ENCODE measurements at regions not wholly inside any gene's neighbourhood (a gene's known extent, or its start where the extent isn't known, plus 50 kb on each side); places are given as distances from the start of the nearest gene placed in this dataset.
"Not testable (repeated sequence)": the region's sequence is repeated elsewhere in the genome, so short reads cannot be mapped to it uniquely, and the experiment has no call there.

DNA sequence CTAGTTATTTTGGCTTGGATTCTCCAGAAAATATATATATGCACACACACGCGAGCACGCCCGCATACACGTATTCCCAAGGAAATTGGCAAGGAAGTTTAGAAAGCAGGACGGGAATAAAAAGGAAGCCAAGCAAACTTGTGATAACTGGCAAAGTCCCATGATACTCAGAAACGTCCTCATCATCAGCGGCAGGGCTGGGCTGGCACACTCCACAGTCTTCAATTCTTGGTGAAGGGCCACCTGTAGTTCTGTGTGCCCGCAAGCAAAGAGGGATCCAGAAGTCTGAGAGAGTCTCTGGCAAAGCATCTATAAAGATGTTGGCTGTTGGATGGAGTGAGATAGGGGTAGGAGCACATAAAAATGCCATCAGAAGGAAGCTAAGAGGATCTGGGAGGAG lies 289.3 kb upstream of the CTNND2 start:
- no peak for DNase-seq

DNA sequence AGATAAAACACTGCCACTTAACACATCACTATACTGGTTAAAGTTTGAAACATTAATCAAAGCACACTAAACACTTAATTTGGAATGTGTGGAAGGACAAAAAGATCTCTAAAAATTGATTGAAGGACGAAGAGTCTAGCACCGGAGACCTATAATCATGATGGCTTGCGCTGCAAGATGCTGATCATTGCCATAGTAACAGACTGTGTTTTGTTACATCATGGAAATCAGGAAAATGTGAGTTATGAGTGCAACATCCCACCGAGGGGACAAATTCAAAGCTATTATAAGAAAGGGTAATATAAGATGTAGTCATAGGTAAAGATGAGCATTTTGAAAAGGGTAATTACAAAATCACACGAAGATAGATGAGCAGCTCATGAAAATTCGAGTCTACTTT lies 278.8 kb upstream of the CTNND2 start:
- no peak for DNase-seq

DNA sequence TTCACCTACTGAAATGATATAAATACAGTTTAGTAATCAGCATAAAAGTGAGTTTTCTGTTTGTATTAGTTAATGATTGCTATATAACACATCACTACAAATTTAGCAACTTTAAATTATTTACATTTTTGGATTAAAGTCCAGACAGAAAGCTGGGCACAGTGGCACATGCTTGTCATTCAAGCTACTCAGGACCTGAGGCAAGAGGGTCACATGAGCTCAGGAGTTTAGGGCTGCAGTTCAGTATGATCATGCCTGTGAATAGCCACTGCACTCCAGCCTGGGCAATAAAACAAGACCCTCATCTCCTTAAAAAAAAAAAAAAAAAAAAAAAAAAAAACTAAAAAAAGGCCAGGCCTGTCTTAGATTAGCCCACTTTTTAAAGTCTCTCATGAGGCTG lies 273.6 kb upstream of the CTNND2 start:
- DNase-seq = no peak

DNA sequence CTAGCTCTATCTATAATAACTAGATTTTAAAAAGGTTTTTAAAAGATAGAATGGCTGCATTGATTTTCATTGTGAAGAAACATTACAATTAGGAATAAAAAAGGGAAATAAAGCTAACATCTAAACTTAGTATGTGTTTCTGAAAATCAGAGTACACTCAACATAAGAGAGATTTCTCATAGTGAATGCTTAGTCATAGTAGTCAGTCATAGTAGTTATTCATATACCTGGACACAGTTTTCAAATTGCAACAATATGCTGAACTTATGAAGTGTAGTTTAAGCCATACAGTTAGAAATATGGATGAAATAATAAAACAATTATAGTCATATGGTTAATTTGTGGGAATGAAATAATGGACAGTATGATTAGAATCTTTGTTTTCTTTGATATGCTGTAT lies 273.0 kb upstream of the CTNND2 start:
- DNase-seq = no peak

DNA sequence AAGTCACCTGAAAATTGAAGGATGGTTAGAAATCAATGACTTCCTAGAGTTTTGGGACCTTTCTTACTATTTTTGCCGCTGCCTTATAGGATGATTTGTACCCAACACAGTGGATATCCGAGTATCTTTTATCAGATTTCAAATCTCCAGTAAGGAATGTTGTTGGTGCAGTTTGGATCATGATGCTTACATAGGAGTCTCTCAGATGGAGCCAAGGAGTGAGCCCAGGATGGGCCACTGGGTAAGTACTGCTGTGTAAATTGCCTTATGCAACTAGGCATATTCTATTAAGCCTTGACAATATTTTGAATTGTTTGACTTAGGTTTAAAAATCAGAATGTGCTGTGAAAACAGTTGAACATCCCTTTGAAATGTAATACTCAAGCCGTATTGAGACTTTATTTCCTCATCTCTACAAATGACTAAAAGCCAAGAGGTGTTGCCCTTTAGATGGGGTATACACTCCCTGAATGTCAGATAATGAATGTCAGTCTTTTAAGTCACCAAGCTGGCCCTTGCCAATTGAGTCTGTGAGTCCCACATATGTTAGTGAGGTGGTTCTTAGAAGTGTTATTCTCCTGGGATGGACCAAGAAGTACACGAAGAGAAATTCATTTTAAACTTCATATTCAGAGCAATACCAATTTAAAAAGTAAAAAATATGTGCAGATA lies 271.8 kb upstream of the CTNND2 start:
- DNase-seq = no peak

DNA sequence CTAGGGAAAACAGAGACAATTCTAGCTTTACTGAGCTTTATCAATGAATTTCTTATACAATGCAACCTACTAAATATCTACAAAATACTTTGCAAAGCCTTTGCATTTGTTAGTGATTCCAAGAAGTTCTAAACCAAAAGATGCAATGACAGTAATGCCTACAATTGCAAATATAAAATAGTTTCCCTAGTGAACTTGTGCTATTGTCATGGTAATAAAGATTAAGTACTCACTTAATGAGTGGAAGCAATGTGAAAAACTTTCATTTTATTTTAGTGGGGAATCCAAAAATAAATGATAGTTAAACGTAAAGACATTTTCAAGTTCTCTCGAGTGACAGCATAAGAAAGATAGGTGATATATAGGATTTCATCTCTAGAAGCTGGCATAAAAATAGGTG lies 270.5 kb upstream of the CTNND2 start:
- no peak for DNase-seq

DNA sequence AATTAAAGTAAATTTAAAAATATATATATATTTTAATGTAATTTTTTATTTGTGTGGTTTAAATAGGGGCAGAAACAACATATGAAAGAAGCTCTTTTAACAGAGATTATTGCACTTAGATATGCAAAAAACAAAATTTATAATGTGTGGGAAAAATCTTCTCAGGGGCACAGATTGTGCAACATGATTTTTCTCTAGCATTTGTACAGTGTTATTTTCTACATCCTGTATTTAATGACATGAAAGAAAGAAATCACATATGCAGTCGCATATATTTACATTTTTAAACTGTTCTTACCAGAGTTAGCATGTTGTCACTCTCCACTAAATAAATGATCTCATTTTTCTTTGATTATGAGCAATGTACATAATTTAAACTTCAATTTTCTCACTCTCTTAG lies 265.3 kb upstream of the CTNND2 start:
- no peak for DNase-seq

DNA sequence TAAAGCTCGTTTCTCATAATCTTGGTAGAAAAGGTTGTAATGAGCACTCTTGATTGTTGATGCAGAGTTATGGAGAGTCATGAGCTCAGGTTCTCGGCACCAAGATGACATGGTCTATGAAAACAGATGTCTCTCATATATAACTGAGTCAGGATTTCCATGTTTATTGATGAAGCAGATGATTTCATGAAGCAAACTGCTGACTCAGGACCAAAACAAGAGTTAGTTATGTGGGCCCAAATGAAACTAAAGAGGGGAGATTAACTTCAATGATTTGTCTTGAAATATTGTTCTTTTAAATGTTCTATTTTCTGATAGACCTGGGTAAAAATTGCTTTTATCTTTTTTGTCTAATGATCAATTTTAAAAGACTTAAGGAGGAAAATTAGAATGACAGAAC lies 258.6 kb upstream of the CTNND2 start:
- no peak for DNase-seq

DNA sequence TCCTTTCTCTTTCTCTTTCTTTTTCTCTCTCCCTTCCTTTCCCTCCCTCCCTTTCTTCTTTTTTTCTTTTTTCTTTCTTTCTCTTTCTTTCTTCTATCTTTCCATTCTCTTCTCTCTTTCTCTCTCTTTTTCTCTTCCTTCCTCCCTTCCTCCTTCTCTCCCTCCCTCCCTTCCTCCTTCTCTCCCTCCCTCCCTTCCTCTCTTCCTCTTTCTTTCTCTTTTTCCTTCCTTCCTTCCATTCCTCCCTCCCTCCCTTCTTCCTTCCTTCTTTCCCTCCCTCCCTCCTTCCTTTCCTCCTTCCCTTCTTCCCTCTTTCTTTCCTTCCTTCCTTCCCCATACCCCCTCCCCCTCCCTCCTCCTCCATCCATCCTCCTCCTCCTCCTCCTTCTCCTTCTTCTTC lies 243.3 kb upstream of the CTNND2 start:
- no peak for DNase-seq

DNA sequence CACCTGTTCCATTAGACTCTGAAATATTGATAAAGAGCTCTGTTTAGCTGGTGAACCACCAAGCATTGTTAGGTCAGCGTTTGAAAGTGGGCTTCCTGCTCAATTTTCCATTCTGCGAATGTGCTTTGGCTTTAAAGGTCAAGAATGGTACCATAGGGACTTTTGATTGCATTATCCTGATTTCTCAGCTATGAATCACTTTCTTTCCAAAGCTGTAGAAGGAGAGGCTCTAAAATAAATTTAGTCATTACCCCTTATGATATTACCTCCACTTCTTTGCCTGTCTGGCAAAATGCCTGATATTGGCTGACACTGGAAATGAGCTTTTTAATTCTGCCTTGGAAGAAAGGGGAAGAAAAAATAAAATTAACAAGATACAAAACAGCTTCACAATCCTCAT lies 237.2 kb upstream of the CTNND2 start:
- no peak for DNase-seq

DNA sequence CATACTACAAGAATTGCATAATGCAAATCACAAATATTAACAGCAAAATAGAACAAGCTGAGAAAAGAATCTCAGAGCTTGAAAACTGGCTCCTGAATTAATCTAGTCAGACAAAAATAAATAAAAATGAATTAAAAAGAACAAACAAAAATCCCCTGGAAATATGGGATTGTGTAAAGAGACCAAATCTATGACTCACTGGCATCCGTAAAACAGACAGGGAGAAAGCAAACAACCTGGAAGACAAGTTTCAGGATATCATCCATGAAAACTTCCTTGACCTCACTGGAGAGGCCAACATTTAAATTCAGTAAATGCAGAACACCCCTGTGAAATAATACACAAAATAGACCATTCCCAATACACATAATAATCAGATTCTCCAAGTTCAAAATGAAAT lies 229.3 kb upstream of the CTNND2 start:
- no peak for DNase-seq

DNA sequence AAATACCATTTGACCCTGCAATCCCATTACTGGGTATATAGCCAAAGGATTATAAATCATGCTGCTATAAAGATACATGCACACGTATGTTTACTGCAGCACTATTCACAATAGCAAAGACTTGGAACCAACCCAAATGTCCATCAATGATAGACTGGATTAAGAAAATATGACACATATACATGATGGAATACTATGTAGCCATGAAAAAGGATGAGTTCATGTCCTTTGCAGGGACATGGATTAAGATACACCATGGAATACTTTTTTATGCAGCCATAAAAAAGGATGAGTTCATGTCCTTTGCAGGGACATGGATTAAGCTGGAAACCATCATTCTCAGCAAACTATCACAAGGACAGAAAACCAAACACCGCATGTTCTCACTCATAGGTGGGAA lies 226.8 kb upstream of the CTNND2 start:
- DNase-seq = not testable (repeated sequence)

DNA sequence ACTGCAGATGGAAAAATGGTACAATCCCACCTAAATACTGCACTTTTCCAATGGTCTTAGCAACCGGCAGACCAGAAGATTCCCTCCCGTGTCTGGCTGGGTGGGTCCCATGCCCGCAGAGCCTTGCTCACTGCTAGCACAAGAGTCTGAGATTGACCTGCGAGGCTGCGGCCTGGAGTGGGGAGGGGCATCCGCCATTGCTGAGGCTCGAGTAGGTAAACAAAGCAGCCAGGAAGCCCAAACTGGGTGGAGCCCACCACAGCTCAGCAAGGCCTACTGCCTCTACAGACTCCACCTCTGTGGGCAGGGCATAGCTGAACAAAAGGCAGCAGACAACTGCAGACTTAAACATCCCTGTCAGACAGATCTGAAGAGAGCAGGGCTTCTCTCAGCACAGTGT lies 221.6 kb upstream of the CTNND2 start:
- no peak for DNase-seq

DNA sequence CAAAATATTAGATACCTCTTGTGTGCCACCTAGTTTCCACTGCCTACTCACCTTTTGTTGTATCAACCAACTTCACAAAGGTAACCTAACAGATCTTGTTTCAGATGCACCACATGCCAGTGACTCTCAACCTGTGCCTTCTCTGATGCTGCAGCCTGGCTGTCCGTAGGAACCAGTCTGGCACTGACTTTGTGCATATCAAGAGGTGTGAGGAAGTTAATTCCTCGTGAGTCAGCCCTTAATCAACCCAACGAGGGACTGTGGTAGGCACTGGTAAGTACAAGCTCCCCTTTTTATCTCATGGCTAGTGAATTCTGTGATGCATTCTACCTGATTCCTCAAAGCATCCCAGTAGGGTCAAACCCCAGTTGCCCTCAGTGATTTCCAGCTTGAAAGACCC lies 215.4 kb upstream of the CTNND2 start:
- no peak for DNase-seq

DNA sequence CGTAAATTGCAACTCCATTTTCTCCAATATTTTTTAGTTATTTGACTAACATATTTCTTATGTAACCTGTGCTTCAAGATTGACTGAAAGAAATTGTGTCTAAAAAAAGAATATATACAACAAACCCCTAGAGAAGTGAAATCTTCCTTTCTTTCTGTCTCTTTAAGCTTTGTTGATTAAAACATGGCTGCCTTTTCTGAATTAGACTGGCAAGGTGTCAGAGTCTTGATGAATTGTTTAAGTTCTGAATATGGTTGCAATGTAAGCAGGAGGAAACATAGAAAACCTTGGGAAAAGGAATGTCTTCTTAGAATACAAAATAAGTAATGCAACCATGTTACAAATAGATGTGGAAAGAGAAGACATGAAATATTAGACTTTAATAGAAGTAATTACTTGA lies 209.8 kb upstream of the CTNND2 start:
- DNase-seq = no peak

DNA sequence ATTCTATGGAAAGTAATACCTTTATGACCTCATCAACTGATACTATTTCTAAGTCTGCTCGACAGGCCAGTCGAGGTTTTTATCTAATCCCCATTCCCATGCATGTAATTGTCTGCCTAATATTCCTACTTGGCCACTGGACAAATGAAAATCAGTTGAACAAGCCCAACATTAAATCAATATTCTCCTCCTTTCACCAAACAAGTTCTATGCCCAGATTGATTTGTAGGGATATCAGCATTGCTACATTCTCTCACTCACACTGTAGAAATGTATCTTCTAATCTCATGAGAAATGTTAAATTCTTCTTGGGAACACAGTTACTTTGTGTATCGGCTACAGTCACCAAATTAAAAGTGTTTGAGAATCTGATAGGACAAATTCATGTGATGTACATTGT lies 208.8 kb upstream of the CTNND2 start:
- no peak for DNase-seq

DNA sequence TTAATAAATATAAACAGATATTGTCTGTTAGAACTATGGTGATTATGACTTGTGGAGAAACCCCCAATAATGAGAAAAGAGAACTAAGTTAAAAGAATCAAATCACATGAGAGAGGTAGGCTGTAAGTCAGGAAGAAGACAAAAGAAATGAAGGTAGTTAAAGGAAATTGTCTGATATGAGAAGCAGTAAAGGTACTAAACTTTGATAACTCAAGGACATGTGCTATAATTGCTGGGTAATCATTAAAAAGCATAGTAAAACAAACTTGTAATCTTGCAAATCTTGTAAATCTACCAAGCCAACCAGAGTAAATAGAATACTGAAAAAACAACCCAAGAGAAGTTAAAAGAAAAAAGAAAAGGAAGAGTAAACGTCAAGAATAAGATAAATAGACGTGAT lies 207.0 kb upstream of the CTNND2 start:
- no peak for DNase-seq

DNA sequence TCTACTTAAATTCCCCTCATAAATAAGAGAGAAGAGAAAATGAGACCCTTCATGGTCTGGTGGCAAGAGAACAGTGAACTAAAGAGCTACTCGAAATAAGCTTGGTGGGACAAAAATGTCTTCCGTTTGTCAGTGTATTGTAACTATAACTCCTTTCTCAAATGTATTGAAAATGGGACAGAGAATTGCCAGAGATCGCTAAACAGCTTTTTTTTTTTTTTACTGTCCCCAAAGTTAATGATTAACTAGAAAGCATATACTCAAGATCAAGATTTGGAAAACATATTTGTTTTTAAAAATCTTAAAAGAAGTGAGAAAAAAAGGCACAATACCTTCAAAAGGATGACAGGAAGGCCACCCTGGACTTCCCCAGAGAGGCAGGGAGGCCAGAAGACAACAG lies 206.4 kb upstream of the CTNND2 start:
- DNase-seq = no peak

DNA sequence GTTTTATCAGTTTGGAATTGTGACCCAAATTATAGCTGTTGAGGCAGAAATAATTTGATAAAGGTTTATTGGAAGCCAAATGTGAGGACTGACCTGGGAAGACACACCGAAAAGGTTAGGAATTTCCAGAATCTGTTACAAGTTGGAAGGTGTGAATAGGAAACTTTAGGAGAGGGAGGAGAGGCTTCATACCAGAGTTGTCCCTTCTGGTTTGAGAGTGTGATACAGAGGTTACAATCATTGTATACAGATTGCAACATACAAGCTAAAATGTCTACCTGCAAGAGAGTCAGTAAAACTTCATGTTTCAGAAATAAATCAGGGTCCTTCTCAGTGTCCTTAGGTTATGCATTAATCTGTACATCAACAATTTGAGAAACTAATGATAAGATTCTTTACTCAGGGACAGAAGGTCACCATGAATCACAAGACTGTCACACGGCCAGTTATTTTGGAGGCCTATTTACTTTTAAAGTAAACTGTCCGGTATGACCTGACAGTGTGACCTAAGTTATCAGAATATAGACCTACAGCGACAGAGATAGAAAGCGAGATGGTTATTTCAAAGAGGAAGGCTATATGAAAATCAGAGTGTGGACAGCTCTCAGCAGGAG lies 204.9 kb upstream of the CTNND2 start:
- no peak for DNase-seq

DNA sequence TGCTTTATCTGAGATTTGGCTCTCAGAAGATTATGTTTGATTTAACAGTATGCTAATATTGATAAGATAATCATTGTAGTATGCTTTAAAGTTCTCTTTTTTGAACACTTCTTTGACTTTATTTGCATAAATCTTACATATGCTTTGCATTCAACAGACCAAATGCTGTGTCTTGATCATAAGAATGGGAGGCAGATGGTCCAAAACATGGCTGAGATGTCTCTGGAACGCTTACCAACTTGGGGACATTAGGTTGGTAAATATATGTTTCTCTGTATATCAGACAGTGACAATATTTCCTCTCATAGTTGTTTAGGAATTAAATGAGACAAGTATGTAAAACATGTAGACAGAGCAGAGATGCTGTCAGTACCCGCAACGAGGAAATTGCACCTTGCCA lies 197.9 kb upstream of the CTNND2 start:
- DNase-seq = no peak

DNA sequence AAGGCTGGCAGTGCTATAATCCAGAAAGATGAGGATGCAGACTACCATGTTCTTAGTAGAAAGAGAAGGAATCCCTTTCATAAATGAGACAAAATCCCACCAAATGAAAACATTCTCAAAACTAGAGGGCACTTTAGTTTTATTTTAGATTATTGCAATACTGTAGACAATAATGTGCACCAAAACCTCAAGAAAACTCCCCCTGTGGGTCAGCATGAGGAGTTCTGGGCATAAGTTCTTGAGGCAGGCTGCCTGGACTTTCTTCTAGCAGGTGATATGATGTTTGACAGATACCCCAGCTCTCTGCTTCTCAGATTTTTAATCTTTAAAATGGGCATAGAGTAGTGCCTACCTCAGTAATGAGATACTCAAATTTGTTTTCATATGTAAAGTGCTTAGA lies 196.3 kb upstream of the CTNND2 start:
- DNase-seq = no peak

DNA sequence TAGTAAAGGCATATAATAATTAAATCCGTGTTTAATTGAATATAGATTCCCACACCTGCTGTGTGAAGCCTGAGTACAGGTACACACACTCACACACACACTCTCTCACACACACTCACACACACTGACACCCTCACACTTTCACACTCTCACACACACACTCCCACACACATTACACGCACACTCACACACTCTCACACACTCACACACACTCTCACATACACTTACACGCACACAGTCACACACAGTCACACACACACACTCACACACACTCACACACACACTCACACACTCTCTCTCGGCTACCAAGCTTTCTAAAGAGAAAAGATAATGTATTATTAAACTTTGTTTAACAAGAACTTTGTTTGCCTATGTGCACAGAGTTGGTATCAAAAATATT lies 195.1 kb upstream of the CTNND2 start:
- no peak for DNase-seq

DNA sequence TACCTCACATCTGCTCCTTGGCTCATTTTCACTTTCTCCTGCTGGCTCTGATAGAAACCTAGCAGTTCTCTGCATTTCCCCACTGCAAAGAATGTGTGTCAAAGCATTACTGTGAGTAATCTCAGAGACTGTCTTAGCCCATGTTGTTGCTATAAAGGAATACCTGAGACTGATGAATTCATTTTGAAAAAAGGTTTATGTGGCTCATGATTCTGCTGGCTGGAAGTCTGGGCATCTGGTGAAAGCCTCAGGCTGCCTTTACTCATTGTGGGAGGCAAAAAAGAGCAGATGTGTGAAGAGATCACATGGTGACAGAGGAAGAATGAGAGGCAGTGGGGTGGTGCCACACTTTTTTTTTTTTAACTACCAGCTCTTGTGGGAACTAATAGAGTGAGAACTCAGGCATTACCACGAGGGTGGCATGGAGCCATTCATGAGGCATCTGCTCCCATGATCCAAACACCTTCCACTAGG lies 191.6 kb upstream of the CTNND2 start:
- no peak for DNase-seq

DNA sequence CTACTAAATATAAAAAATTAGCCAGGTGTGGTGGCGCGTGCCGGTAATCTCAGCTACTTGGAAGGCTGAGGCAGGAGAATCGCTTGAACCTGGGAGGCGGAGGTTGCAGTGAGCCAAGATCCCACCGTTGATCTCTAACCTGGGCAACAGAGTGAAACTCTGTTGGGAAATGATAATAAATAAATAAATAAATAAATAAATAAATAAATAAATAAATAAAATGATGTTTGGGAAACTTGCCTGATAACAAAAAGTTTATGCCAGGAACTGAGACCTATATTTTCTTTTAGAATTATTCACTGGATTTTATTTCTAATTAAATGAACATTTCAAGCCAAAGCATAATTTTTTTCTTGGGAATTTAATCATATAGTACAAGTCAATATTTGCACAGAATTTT lies 189.3 kb upstream of the CTNND2 start:
- no peak for DNase-seq

DNA sequence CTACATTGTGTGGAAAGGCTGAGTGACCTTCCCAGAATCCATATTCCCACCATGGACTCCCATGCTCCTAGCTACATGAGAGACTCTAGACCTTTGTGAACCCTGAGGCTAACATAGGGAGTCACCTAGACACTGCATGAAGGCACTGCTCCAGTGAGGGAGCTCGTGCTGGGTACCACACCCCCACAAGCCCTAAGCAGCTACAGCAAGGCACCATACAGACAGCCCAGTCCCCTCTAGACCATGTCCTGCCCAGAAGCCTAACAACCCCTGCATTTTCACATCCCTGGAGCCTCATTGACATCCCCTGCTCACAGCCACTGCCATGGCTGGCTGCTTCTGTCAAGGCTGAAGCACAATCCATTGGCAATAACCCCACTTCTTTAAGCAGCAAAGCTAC lies 176.5 kb upstream of the CTNND2 start:
- no peak for DNase-seq
